GM23338 (cell line): ENCODE measurements at regions not wholly inside any gene's neighbourhood (a gene's known extent, or its start where the extent isn't known, plus 50 kb on each side); places are given as distances from the start of the nearest gene placed in this dataset.

Source experiments
- ATAC-seq: fragments of 200-7000 bp; cut with Tn5 transposase; 3 replicates; pipeline ENCODE4 v1.9.1; 2020
- DNase-seq: peaks from one replicate; pipeline ENCODE4 v3.0.0-alpha.2; 2015; ENCODE audit warnings: low spot score
- H2AFZ ChIP-seq: fragments of 200-600 bp; sonication (generic); 2 replicates; pipeline ENCODE4 v1.8.0; 2016; ENCODE audit warnings: antibody characterized with exemption, mild to moderate bottlenecking, moderate library complexity
- H3F3A ChIP-seq: fragments of 200-600 bp; sonication (generic); replicated peaks from 2 replicates; pipeline ENCODE4 v1.8.0; 2017; ENCODE audit warnings: antibody characterized with exemption, mixed run types, low read depth
- H3K27ac ChIP-seq: fragments of 200-600 bp; sonication (generic); 2 replicates; pipeline ENCODE4 v1.6.1; 2016; ENCODE audit warnings: low read depth
- H3K27me3 ChIP-seq: fragments of 200-600 bp; sonication (generic); 2 replicates; pipeline ENCODE4 v1.8.0; 2016; ENCODE audit warnings: mild to moderate bottlenecking, mixed run types, moderate library complexity; ENCODE audit not compliant: insufficient read depth
- H3K36me3 ChIP-seq: fragments of 200-600 bp; sonication (generic); 2 replicates; pipeline ENCODE4 v1.8.0; 2016; ENCODE audit warnings: mild to moderate bottlenecking; ENCODE audit not compliant: insufficient read depth
- H3K4me1 ChIP-seq: fragments of 200-600 bp; sonication (generic); 2 replicates; pipeline ENCODE4 v1.8.0; 2016; ENCODE audit warnings: mild to moderate bottlenecking, moderate library complexity; ENCODE audit not compliant: insufficient read depth
- H3K4me2 ChIP-seq: fragments of 200-600 bp; sonication (generic); 2 replicates; pipeline ENCODE4 v1.7.1; 2017; ENCODE audit warnings: mixed run types
- H3K4me3 ChIP-seq: fragments of 200-600 bp; sonication (generic); 2 replicates; pipeline ENCODE4 v1.6.1; 2016; ENCODE audit warnings: mixed run types
- H3K79me2 ChIP-seq: fragments of 200-600 bp; sonication (generic); replicated peaks from 2 replicates; pipeline ENCODE4 v1.8.0; 2017; ENCODE audit warnings: mild to moderate bottlenecking; ENCODE audit not compliant: insufficient read depth
- H3K9me2 ChIP-seq: fragments of 200-600 bp; sonication (generic); 2 replicates; pipeline ENCODE4 v1.8.0; 2017; ENCODE audit not compliant: insufficient read depth
- H4K20me1 ChIP-seq: fragments of 200-600 bp; sonication (generic); replicated peaks from 2 replicates; pipeline ENCODE4 v1.8.0; 2017; ENCODE audit warnings: mild to moderate bottlenecking; ENCODE audit not compliant: insufficient read depth
- H3K27ac Mint-ChIP-seq: 2 replicates; pipeline ENCODE4 v1.8.0; 2020; ENCODE audit warnings: inconsistent platforms, mild to moderate bottlenecking, moderate library complexity, mixed read lengths
- H3K27me3 Mint-ChIP-seq: 3 replicates; pipeline ENCODE4 v1.8.0; 2022; ENCODE audit warnings: low read depth, mild to moderate bottlenecking, moderate library complexity, mixed read lengths, inconsistent platforms; ENCODE audit not compliant: insufficient read depth, poor library complexity
- H3K36me3 Mint-ChIP-seq: 3 replicates; pipeline ENCODE4 v1.8.0; 2021; ENCODE audit warnings: low read depth, mild to moderate bottlenecking, inconsistent platforms, moderate library complexity, mixed read lengths
- H3K4me1 Mint-ChIP-seq: 3 replicates; pipeline ENCODE4 v1.8.0; 2020; ENCODE audit warnings: mild to moderate bottlenecking, inconsistent platforms, mixed read lengths
- H3K4me3 Mint-ChIP-seq: 3 replicates; pipeline ENCODE4 v1.8.0; 2021; ENCODE audit warnings: moderate library complexity, mild to moderate bottlenecking, inconsistent platforms, mixed read lengths
- H3K9me3 Mint-ChIP-seq: 3 replicates; pipeline ENCODE4 v1.8.0; 2020; ENCODE audit warnings: moderate library complexity, mild to moderate bottlenecking, inconsistent platforms, mixed read lengths
- CREB1 ChIP-seq: fragments of 250-450 bp; sonication (Bioruptor Pico); IDR thresholded peaks from 2 replicates; pipeline ENCODE4 v1.5.0; 2020; ENCODE audit warnings: low read depth, mild to moderate bottlenecking, moderate library complexity
- EZH2 ChIP-seq: fragments of 200-600 bp; sonication (generic); IDR thresholded peaks from one replicate; pipeline ENCODE4 v1.8.0; 2017; ENCODE audit warnings: antibody characterized with exemption, mild to moderate bottlenecking, low read depth; ENCODE audit not compliant: unreplicated experiment
- REST ChIP-seq: IDR thresholded peaks from one replicate; pipeline ENCODE4 v1.6.1; 2018; ENCODE audit warnings: antibody characterized with exemption; ENCODE audit not compliant: unreplicated experiment
- STAT1 ChIP-seq: IDR thresholded peaks from one replicate; pipeline ENCODE4 v1.6.1; 2016; ENCODE audit warnings: antibody characterized with exemption; ENCODE audit not compliant: unreplicated experiment
- ZNF462 ChIP-seq: fragments of 250-450 bp; sonication (Bioruptor Pico); IDR thresholded peaks from 2 replicates; pipeline ENCODE4 v1.5.0; 2020; ENCODE audit warnings: mild to moderate bottlenecking, moderate library complexity

- H3K36me3 ChIP-seq, result no peaks in the 10 kb centered on the region
- no peak for ATAC-seq
- H3K27me3 Mint-ChIP-seq, result no peaks in the 10 kb centered on the region
- DNase-seq, result no peak
- no peak overlapping the region for H3K4me3 ChIP-seq
- H3K9me2 ChIP-seq, result no peaks in the 10 kb centered on the region; the same call in 1 of the 2 replicates
- H3K27me3 ChIP-seq, result no peaks in the 10 kb centered on the region
- H3K4me1 ChIP-seq, result no peaks in the 10 kb centered on the region
- TF ChIP-seq CREB1 (CRISPR knock-in tag), result no peak
- no peak for TF ChIP-seq EZH2
- TF ChIP-seq STAT1, result no peak
- TF ChIP-seq ZNF462 (CRISPR knock-in tag), result no peak
- TF ChIP-seq REST, result no peak
- H3K4me3 Mint-ChIP-seq, result no peak overlapping the region
- H3K9me3 Mint-ChIP-seq, result no peaks in the 10 kb centered on the region; the same call in 2 of the 3 replicates
- H3F3A ChIP-seq, result no peaks in the 10 kb centered on the region
- H3K4me1 Mint-ChIP-seq, result no peaks in the 10 kb centered on the region
- no peaks in the 10 kb centered on the region for H3K79me2 ChIP-seq
- no peak overlapping the region for H2AFZ ChIP-seq
- no peak overlapping the region for H3K27ac Mint-ChIP-seq
- no peaks in the 10 kb centered on the region for H3K36me3 Mint-ChIP-seq
- no peak overlapping the region for H3K27ac ChIP-seq
- H4K20me1 ChIP-seq, result no peaks in the 10 kb centered on the region
- no peak overlapping the region for H3K4me2 ChIP-seq
Measured at GRCh38 chr15:96502196-96502595, 171.7 kb downstream of the NR2F2 start.
